IMR-90 (cell line): ENCODE measurements at regions not wholly inside any gene's neighbourhood (a gene's known extent, or its start where the extent isn't known, plus 50 kb on each side); places are given as distances from the start of the nearest gene placed in this dataset.

Experiments used
- ATAC-seq: fragments of 200-7000 bp; cut with Tn5 transposase; 2 replicates; pipeline ENCODE4 v1.9.1; 2020; ENCODE audit warnings: low read depth, mild to moderate bottlenecking, moderate library complexity
- BruUV-seq: library from RNA; stranded (reverse); fragments of 400-500 nt; replicated peaks from 2 replicates; lab custom pipeline; 2021; lab: Mats Ljungman, UMichigan
- CTCF ChIA-PET: fragments of 300-600 bp; formaldehyde crosslinking; extraction: SDS; loops from one replicate; lab custom pipeline; 2021; ENCODE audit warnings: antibody characterized with exemption; lab: Yijun Ruan, JAX
- POLR2A ChIA-PET: fragments of 300-600 bp; sonication (Branson Sonifier 250); formaldehyde crosslinking; loops from one replicate; lab custom pipeline; 2022; ENCODE audit warnings: antibody characterized with exemption; ENCODE audit not compliant: unreplicated experiment; lab: Charles Lee
- DNase-seq: peaks from one replicate; pipeline ENCODE4 v3.0.0; 2013
- H2AFZ ChIP-seq: replicated peaks from 2 replicates; pipeline ENCODE3; 2013; ENCODE audit warnings: low read length, mild to moderate bottlenecking; ENCODE audit not compliant: poor library complexity
- H2AK5ac ChIP-seq: 2 replicates; pipeline ENCODE4 v1.6.1; 2013; ENCODE audit warnings: low read depth, low read length, inconsistent platforms
- H2AK9ac ChIP-seq: replicated peaks from 2 replicates; pipeline ENCODE3; 2013; ENCODE audit warnings: mild to moderate bottlenecking, low read depth, low read length, moderate library complexity; ENCODE audit not compliant: poor library complexity
- H2BK120ac ChIP-seq: 2 replicates; pipeline ENCODE4 v1.6.1; 2013; ENCODE audit warnings: low read depth, low read length, inconsistent platforms
- H2BK15ac ChIP-seq: 3 replicates; pipeline ENCODE4 v1.6.1; 2013; ENCODE audit warnings: low read depth, low read length, inconsistent platforms
- H2BK20ac ChIP-seq: 2 replicates; pipeline ENCODE4 v1.6.1; 2013; ENCODE audit warnings: low read depth, mild to moderate bottlenecking, inconsistent platforms, low read length, moderate library complexity
- H2BK5ac ChIP-seq: 2 replicates; pipeline ENCODE4 v1.6.1; 2013; ENCODE audit warnings: mild to moderate bottlenecking, low read depth, low read length, inconsistent platforms; ENCODE audit not compliant: poor library complexity, severe bottlenecking
- H3K14ac ChIP-seq: replicated peaks from 2 replicates; pipeline ENCODE4 v1.6.1; 2013; ENCODE audit warnings: low read depth, low read length, inconsistent platforms
- H3K18ac ChIP-seq: 2 replicates; pipeline ENCODE4 v1.6.1; 2013; ENCODE audit warnings: low read depth, low read length, control low read depth
- H3K23ac ChIP-seq: 2 replicates; pipeline ENCODE4 v1.6.1; 2013; ENCODE audit warnings: low read depth, low read length, inconsistent platforms
- H3K27ac ChIP-seq: 2 replicates; pipeline ENCODE4 v1.5.1; 2013; ENCODE audit warnings: mild to moderate bottlenecking, control low read depth, low read length; ENCODE audit not compliant: insufficient read depth
- H3K27me3 ChIP-seq: 2 replicates; pipeline ENCODE4 v1.6.1; 2013; ENCODE audit warnings: low read length; ENCODE audit not compliant: control insufficient read depth, insufficient read depth
- H3K36me3 ChIP-seq: 2 replicates; pipeline ENCODE4 v1.6.1; 2013; ENCODE audit warnings: low read length, mixed read lengths; ENCODE audit not compliant: control insufficient read depth, insufficient read depth
- H3K4ac ChIP-seq: 2 replicates; pipeline ENCODE4 v1.6.1; 2013; ENCODE audit warnings: low read depth, low read length, inconsistent platforms
- H3K4me1 ChIP-seq: 2 replicates; pipeline ENCODE4 v1.6.1; 2013; ENCODE audit warnings: low read length, mixed read lengths; ENCODE audit not compliant: control insufficient read depth, insufficient read depth
- H3K4me2 ChIP-seq: 2 replicates; pipeline ENCODE4 v1.6.1; 2013; ENCODE audit warnings: low read depth, mild to moderate bottlenecking, control low read depth, low read length, moderate library complexity
- H3K4me3 ChIP-seq: 2 replicates; pipeline ENCODE4 v1.5.1; 2013; ENCODE audit warnings: low read depth, mild to moderate bottlenecking, control low read depth, low read length, moderate library complexity; ENCODE audit not compliant: insufficient read depth
- H3K56ac ChIP-seq: 2 replicates; pipeline ENCODE4 v1.6.1; 2013; ENCODE audit warnings: low read length, inconsistent platforms; ENCODE audit not compliant: insufficient read depth; ENCODE audit errors: extremely low read depth
- H3K79me1 ChIP-seq, 2 experiments: 2 replicates each; pipeline ENCODE4 v1.6.1; 2013; ENCODE audit warnings: low read length in 2 of 2, inconsistent platforms in 1 of 2, low read depth in 1 of 2
- H3K9ac ChIP-seq: 2 replicates; pipeline ENCODE4 v1.6.1; 2013; ENCODE audit warnings: low read depth, low read length, control low read depth
- H3K9me1 ChIP-seq: 2 replicates; pipeline ENCODE4 v1.6.1; 2013; ENCODE audit warnings: low read length, inconsistent platforms; ENCODE audit not compliant: insufficient read depth
- H3K9me3 ChIP-seq: 2 replicates; pipeline ENCODE4 v1.6.1; 2013; ENCODE audit warnings: low read length; ENCODE audit not compliant: control insufficient read depth, insufficient read depth
- H4K20me1 ChIP-seq: 2 replicates; pipeline ENCODE4 v1.6.1; 2013; ENCODE audit warnings: low read length, inconsistent platforms; ENCODE audit not compliant: insufficient read depth
- H4K5ac ChIP-seq: 2 replicates; pipeline ENCODE4 v1.6.1; 2013; ENCODE audit warnings: mild to moderate bottlenecking, low read depth, low read length, control low read depth
- H4K8ac ChIP-seq, 2 experiments: 2 replicates each; pipeline ENCODE4 v1.6.1; 2013; ENCODE audit warnings: low read depth in 2 of 2, low read length in 2 of 2, control low read depth in 1 of 2, inconsistent platforms in 1 of 2
- H4K91ac ChIP-seq: 2 replicates; pipeline ENCODE4 v1.6.1; 2013; ENCODE audit warnings: low read depth, low read length, inconsistent platforms; ENCODE audit not compliant: insufficient read depth
- BHLHE40 ChIP-seq: fragments of 150-350 bp; IDR thresholded peaks from 2 replicates; pipeline ENCODE4 v1.6.1; 2016; ENCODE audit warnings: mild to moderate bottlenecking, low read depth, low read length
- CHD1 ChIP-seq: IDR thresholded peaks from 2 replicates; pipeline ENCODE4 v1.6.1; 2012; ENCODE audit warnings: low read depth, low read length, improper control_type of control experiment
- CTCF ChIP-seq: conservative IDR thresholded peaks from 2 replicates; pipeline ENCODE4 v1.5.1; 2012; ENCODE audit warnings: mild to moderate bottlenecking, low read depth, low read length, improper control_type of control experiment
- FOS ChIP-seq: fragments of 150-350 bp; IDR thresholded peaks from 2 replicates; pipeline ENCODE4 v1.6.1; 2016; ENCODE audit warnings: low read depth, low read length
- MAFK ChIP-seq: IDR thresholded peaks from 2 replicates; pipeline ENCODE4 v1.6.1; 2012; ENCODE audit warnings: low read depth, low read length, improper control_type of control experiment
- MAZ ChIP-seq: IDR thresholded peaks from 2 replicates; pipeline ENCODE4 v1.6.1; 2012; ENCODE audit warnings: low read depth, mild to moderate bottlenecking, low read length, improper control_type of control experiment, moderate library complexity, borderline replicate concordance
- POLR2A ChIP-seq: IDR thresholded peaks from 2 replicates; pipeline ENCODE4 v1.6.1; 2012; ENCODE audit warnings: mild to moderate bottlenecking, low read depth, low read length
- RAD21 ChIP-seq: IDR thresholded peaks from 2 replicates; pipeline ENCODE4 v1.6.1; 2012; ENCODE audit warnings: low read length, improper control_type of control experiment
- RCOR1 ChIP-seq: IDR thresholded peaks from 2 replicates; pipeline ENCODE4 v1.6.1; 2012; ENCODE audit warnings: mild to moderate bottlenecking, low read length, improper control_type of control experiment; ENCODE audit not compliant: insufficient replicate concordance
- RFX5 ChIP-seq: IDR thresholded peaks from 2 replicates; pipeline ENCODE4 v1.8.0; 2012; ENCODE audit warnings: low read depth, mild to moderate bottlenecking, low read length, moderate library complexity
- SMC3 ChIP-seq: fragments of 150-350 bp; IDR thresholded peaks from 2 replicates; pipeline ENCODE4 v1.6.1; 2016; ENCODE audit warnings: low read depth, mild to moderate bottlenecking, antibody characterized with exemption, low read length, moderate library complexity
- WGBS, 2 experiments: methylation state at CpG; one replicate each; pipeline versions ENCODE4 v1.1.5 to v1.1.7; 2013; ENCODE audit warnings: missing lambda C conversion rate in 2 of 2; ENCODE audit not compliant: insufficient read length in 1 of 2; ENCODE audit errors: extremely low coverage in 2 of 2; 5-methylcytosine and 5-hydroxymethylcytosine counted together
- dilution Hi-C: fragments of 300-500 bp; cut with HindIII; formaldehyde crosslinking; loops from one replicate; pipeline ENCODE4 v1.14.3; 2018; ENCODE audit warnings: low sequenced_read_pairs; ENCODE audit not compliant: unreplicated experiment
- in situ Hi-C: fragments of 300-500 bp; cut with MboI; formaldehyde crosslinking; loops from 3 replicates; pipeline ENCODE4 v1.14.3; 2019; ENCODE audit warnings: low sequenced_read_pairs, inconsistent platforms, mixed read lengths
- intact Hi-C: fragments of 100-400 bp; cut with micrococcal nuclease; formaldehyde crosslinking; loops from 2 replicates; pipeline ENCODE4 v1.10.0; 2022

- H3K4ac ChIP-seq: no peak overlapping the region
- H3K79me1 ChIP-seq: no peaks in the 10 kb centered on the region
- H2AFZ ChIP-seq: no peak overlapping the region
- no peak overlapping the region for H3K4me2 ChIP-seq
- no peak overlapping the region for H2BK120ac ChIP-seq
- no peak overlapping the region for H3K9ac ChIP-seq
- H2BK20ac ChIP-seq: no peak overlapping the region
- no peak overlapping the region for H3K4me3 ChIP-seq
- H3K56ac ChIP-seq: no peak overlapping the region
- no peak overlapping the region for H4K91ac ChIP-seq
- POLR2A ChIA-PET: no interaction called here
- in situ Hi-C loops: no loop called here
- H4K20me1 ChIP-seq: no peaks in the 10 kb centered on the region
- WGBS, 2 experiments: 63% methylated on average over 3 of the region's 11 CpGs; no CpG with 5 or more reads in 1 of the 2 experiments
- no peak overlapping the region for H3K27ac ChIP-seq
- no peak overlapping the region for H2BK5ac ChIP-seq
- H3K14ac ChIP-seq: no peak overlapping the region
- no peak overlapping the region for H2AK5ac ChIP-seq
- DNase-seq (no peak), ATAC-seq (no peak)
- H3K4me1 ChIP-seq: no peaks in the 10 kb centered on the region
- H3K27me3 ChIP-seq: peaks cover 7% of the 10 kb centered on the region
- intact Hi-C loops: no loop called here
- dilution Hi-C loops: no loop called here
- H3K36me3 ChIP-seq: no peaks in the 10 kb centered on the region
- no peak overlapping the region for H4K5ac ChIP-seq
- no peak overlapping the region for H3K18ac ChIP-seq
- no TSS peak for BruUV-seq
- no peak overlapping the region for H2BK15ac ChIP-seq
- H3K9me3 ChIP-seq: no peaks in the 10 kb centered on the region
- H2AK9ac ChIP-seq: no peak overlapping the region
- no peaks in the 10 kb centered on the region for H3K9me1 ChIP-seq
- no peak for TF ChIP-seq RAD21
- TF ChIP-seq MAFK: no peak
- no peak for TF ChIP-seq MAZ
- no peak for TF ChIP-seq RCOR1
- TF ChIP-seq POLR2A: no peak
- no peak for TF ChIP-seq SMC3
- no peak for TF ChIP-seq BHLHE40
- no peak for TF ChIP-seq CHD1
- TF ChIP-seq CTCF: no peak
- TF ChIP-seq FOS: no peak
- TF ChIP-seq RFX5: no peak
- H3K23ac ChIP-seq: no peak overlapping the region
- no peak overlapping the region for H4K8ac ChIP-seq
- CTCF ChIA-PET: no interaction called here
Observed at GRCh38 chr18:41818381-41819355, 136.4 kb upstream of the PIK3C3 start.
